ENCODE measurements at regions not wholly inside any gene's neighbourhood (a gene's known extent, or its start where the extent isn't known, plus 50 kb on each side); places are given as distances from the start of the nearest gene placed in this dataset.
A peak's percentile ranks its signal among the peaks of the same experiment; 100 is the strongest.
"Not testable (repeated sequence)": the region's sequence is repeated elsewhere in the genome, so short reads cannot be mapped to it uniquely, and the experiment has no call there.

GRCh38 chr12:84117190-84117589 is 795.4 kb downstream of the SLC6A15 start (continued):
- TF ChIP-seq ATF2 (tag by site-specific recombination; IDR thresholded peaks at IDR 0.05; ENCODE audit: low read depth) = no peak

GRCh38 chr12:84113666-84114065 is 798.9 kb downstream of the SLC6A15 start:
- POLR2A ChIA-PET = no interaction called here

GRCh38 chr12:84103886-84104285 is 808.7 kb downstream of the SLC6A15 start:
- H3K4me1 ChIP-seq (ENCODE audit: control insufficient read depth, insufficient read depth, low read length); H3K9me3 ChIP-seq (ENCODE audit: control insufficient read depth, insufficient read depth, low read depth, low read length); H3K4me3 ChIP-seq (ENCODE audit: low read depth, low read length); POLR2A ChIA-PET; H3K36me3 ChIP-seq (ENCODE audit: control insufficient read depth in 2 of 2, insufficient read depth in 1 of 2, low read length in 2 of 2); H3K27ac ChIP-seq (ENCODE audit: extremely low read depth, low read depth, low read length); CTCF ChIA-PET: not testable (repeated sequence)

More at GRCh38 chr12:84113666-84114065, 798.9 kb downstream of the SLC6A15 start:
- no peak overlapping the region for H3K27ac ChIP-seq (ENCODE audit: extremely low read depth, low read depth, low read length)
- CTCF ChIA-PET = no interaction called here
- H3K36me3 ChIP-seq (ENCODE audit: control insufficient read depth in 2 of 2, insufficient read depth in 1 of 2, low read length in 2 of 2) = no peaks in the 10 kb centered on the region
- H3K9me3 ChIP-seq (ENCODE audit: control insufficient read depth, insufficient read depth, low read depth, low read length) = no peaks in the 10 kb centered on the region
- no peak for TF ChIP-seq ZNF561 (tag by site-specific recombination; IDR thresholded peaks at IDR 0.05; ENCODE audit: borderline replicate concordance)
- no peak for TF ChIP-seq TRIM28 (IDR thresholded peaks at IDR 0.05; ENCODE audit: borderline replicate concordance, low read length)
- no peak for TF ChIP-seq MEIS1 (CRISPR knock-in tag; IDR thresholded peaks at IDR 0.05; ENCODE audit: borderline replicate concordance)
- no peak for TF ChIP-seq ZBTB48 (tag by site-specific recombination; IDR thresholded peaks at IDR 0.05)
- TF ChIP-seq ZNF112 (tag by site-specific recombination; IDR thresholded peaks at IDR 0.05) = no peak
- no peak for TF ChIP-seq ZNF768 (tag by site-specific recombination; IDR thresholded peaks at IDR 0.05)
- no peaks in the 10 kb centered on the region for H3K4me1 ChIP-seq (ENCODE audit: control insufficient read depth, insufficient read depth, low read length)
- no peak overlapping the region for H3K4me3 ChIP-seq (ENCODE audit: low read depth, low read length)

GRCh38 chr12:84101963-84102362 is 810.6 kb downstream of the SLC6A15 start:
- H3K4me3 ChIP-seq (ENCODE audit: low read depth, low read length); H3K36me3 ChIP-seq (ENCODE audit: control insufficient read depth in 2 of 2, insufficient read depth in 1 of 2, low read length in 2 of 2); POLR2A ChIA-PET; CTCF ChIA-PET; H3K27ac ChIP-seq (ENCODE audit: extremely low read depth, low read depth, low read length); H3K9me3 ChIP-seq (ENCODE audit: control insufficient read depth, insufficient read depth, low read depth, low read length); H3K4me1 ChIP-seq (ENCODE audit: control insufficient read depth, insufficient read depth, low read length): not testable (repeated sequence)
- TF ChIP-seq SETDB1 (IDR thresholded peaks at IDR 0.05; ENCODE audit: insufficient read length, low read length) (peak; percentile 77), TRIM28 (IDR thresholded peaks at IDR 0.05; ENCODE audit: borderline replicate concordance, low read length) (peak; percentile 60; the same call in 1 of the 2 replicates)

GRCh38 chr12:84099591-84099990 is 813.0 kb downstream of the SLC6A15 start:
- POLR2A ChIA-PET; H3K9me3 ChIP-seq (ENCODE audit: control insufficient read depth, insufficient read depth, low read depth, low read length); CTCF ChIA-PET; H3K27ac ChIP-seq (ENCODE audit: extremely low read depth, low read depth, low read length); H3K36me3 ChIP-seq (ENCODE audit: control insufficient read depth in 2 of 2, insufficient read depth in 1 of 2, low read length in 2 of 2); H3K4me1 ChIP-seq (ENCODE audit: control insufficient read depth, insufficient read depth, low read length); H3K4me3 ChIP-seq (ENCODE audit: low read depth, low read length): not testable (repeated sequence)

- Histone ChIP-seq H3K9me3 (ENCODE audit: control insufficient read depth, insufficient read depth, low read depth, low read length) (no peaks in the 10 kb centered on the region), H3K4me3 (ENCODE audit: low read depth, low read length) (no peak overlapping the region), H3K36me3 (ENCODE audit: control insufficient read depth in 2 of 2, insufficient read depth in 1 of 2, low read length in 2 of 2) (no peaks in the 10 kb centered on the region), H3K4me1 (ENCODE audit: control insufficient read depth, insufficient read depth, low read length) (no peaks in the 10 kb centered on the region), H3K27ac (ENCODE audit: extremely low read depth, low read depth, low read length) (no peak overlapping the region)
- TF ChIP-seq ZBTB11 (tag by site-specific recombination; conservative IDR thresholded peaks at IDR 0.05; ENCODE audit: low read depth) (no peak), ZNF366 (tag by site-specific recombination; conservative IDR thresholded peaks at IDR 0.05) (no peak), ZNF138 (tag by site-specific recombination; IDR thresholded peaks at IDR 0.05; ENCODE audit: borderline replicate concordance) (no peak), ZNF324 (tag by site-specific recombination; IDR thresholded peaks at IDR 0.05) (no peak), BCL6B (tag by site-specific recombination; IDR thresholded peaks at IDR 0.05) (no peak), ZNF175 (tag by site-specific recombination; IDR thresholded peaks at IDR 0.05) (no peak), YY2 (tag by site-specific recombination; IDR thresholded peaks at IDR 0.05) (no peak), HOXD13 (CRISPR knock-in tag; IDR thresholded peaks at IDR 0.05; ENCODE audit: borderline replicate concordance) (no peak), ZFP41 (tag by site-specific recombination; IDR thresholded peaks at IDR 0.05; ENCODE audit: borderline replicate concordance) (no peak), ZNF133 (tag by site-specific recombination; IDR thresholded peaks at IDR 0.05) (no peak)
- POLR2A ChIA-PET = no interaction called here
- CTCF ChIA-PET = interaction anchor here (0.6 kb wide), 1 partner anchor 185 kb away, joined by 3 read pairs; no protein-coding TSS in a partner anchor
These were observed 820.9 kb downstream of the SLC6A15 start for GRCh38 chr12:84091651-84092050.
